Breast epithelium (tissue), 4 donors: ENCODE measurements at regions not wholly inside any gene's neighbourhood (a gene's known extent, or its start where the extent isn't known, plus 50 kb on each side); places are given as distances from the start of the nearest gene placed in this dataset.

ENCODE experiments used
- DNase-seq, 2 donors: peaks; one replicate each; pipeline ENCODE4 v3.0.0-alpha.2; 2019; ENCODE audit warnings: low spot score in 2 of 2
- H3K27ac ChIP-seq, 2 donors: fragments of 200-600 bp; sonication (generic) in 1 of 2; one replicate each; pipeline ENCODE4 v1.5.1; 2016 to 2019; ENCODE audit warnings: mild to moderate bottlenecking in 1 of 2
- H3K27me3 ChIP-seq, 2 donors: fragments of 200-600 bp; sonication (generic) in 1 of 2; one replicate each; pipeline versions ENCODE4 v1.5.1 to v1.6.0; 2017 to 2019; ENCODE audit warnings: control low read depth in 1 of 2, mild to moderate bottlenecking in 1 of 2
- H3K36me3 ChIP-seq: fragments of 200-600 bp; one replicate; pipeline ENCODE4 v1.5.1; 2019
- H3K4me1 ChIP-seq, 2 donors: fragments of 200-600 bp; sonication (generic); one replicate each; pipeline ENCODE4 v1.5.1; 2016 to 2019; ENCODE audit warnings: control low read depth in 1 of 2
- H3K4me3 ChIP-seq, 3 donors: fragments of 200-600 bp; sonication (generic); 1 replicate in 2 of 3; 2 replicates in 1 of 3; pipeline ENCODE4 v1.5.1; 2016 to 2019; ENCODE audit warnings: mild to moderate bottlenecking in 3 of 3, moderate library complexity in 2 of 3
- H3K9me3 ChIP-seq, 2 donors: fragments of 200-600 bp; sonication (generic) in 1 of 2; one replicate each; pipeline ENCODE4 v1.5.1; 2016 to 2019; ENCODE audit warnings: control low read depth in 1 of 2
- CTCF ChIP-seq, 3 donors: fragments of 450-650 bp; IDR thresholded peaks; one replicate each; pipeline ENCODE4 v1.5.1; 2016 to 2017; ENCODE audit warnings: antibody characterized with exemption in 3 of 3, mild to moderate bottlenecking in 3 of 3, moderate library complexity in 3 of 3
- POLR2A ChIP-seq: fragments of 450-650 bp; IDR thresholded peaks from one replicate; pipeline ENCODE4 v1.6.1; 2016; ENCODE audit warnings: antibody characterized with exemption, mild to moderate bottlenecking, moderate library complexity
- POLR2AphosphoS5 ChIP-seq, 3 donors: sonication (generic); formaldehyde crosslinking; IDR thresholded peaks; one replicate each; pipeline ENCODE4 v1.6.1; 2017; ENCODE audit warnings: antibody characterized with exemption in 3 of 3
- intact Hi-C: fragments of 100-400 bp; cut with DNase I; formaldehyde crosslinking; loops from one replicate; pipeline ENCODE4 v1.15.1; 2023; ENCODE audit warnings: low total_unique reads

GRCh38 chr4:60709061-60709460 is 491.1 kb upstream of the ADGRL3 start:
- intact Hi-C loops, result no loop called here
- Histone ChIP-seq H3K4me3 (no peak overlapping the region), H3K27ac (no peak overlapping the region), H3K9me3 (no peaks in the 10 kb centered on the region), H3K27me3 (no peaks in the 10 kb centered on the region), H3K36me3 (no peaks in the 10 kb centered on the region), H3K4me1 (no peaks in the 10 kb centered on the region)
- DNase-seq, result no peak
- TF ChIP-seq POLR2A, result no peak
- no peak for TF ChIP-seq CTCF (IDR thresholded peaks at IDR 0.05)
- TF ChIP-seq POLR2AphosphoS5 (IDR thresholded peaks at IDR 0.05), result no peak

GRCh38 chr4:60718874-60719273 is 481.3 kb upstream of the ADGRL3 start:
- TF ChIP-seq POLR2AphosphoS5 (IDR thresholded peaks at IDR 0.05) (no peak), CTCF (IDR thresholded peaks at IDR 0.05) (no peak), POLR2A (no peak)
- DNase-seq, result no peak
- Histone ChIP-seq H3K9me3 (no peaks in the 10 kb centered on the region), H3K27ac (no peak overlapping the region), H3K27me3 (no peaks in the 10 kb centered on the region), H3K36me3 (no peaks in the 10 kb centered on the region), H3K4me1 (no peaks in the 10 kb centered on the region), H3K4me3 (no peak overlapping the region)
- intact Hi-C loops, result no loop called here

- Histone ChIP-seq H3K36me3 (no peaks in the 10 kb centered on the region), H3K4me3 (no peak overlapping the region), H3K27me3 (no peaks in the 10 kb centered on the region), H3K9me3 (no peaks in the 10 kb centered on the region), H3K4me1 (no peaks in the 10 kb centered on the region), H3K27ac (no peak overlapping the region)
- TF ChIP-seq POLR2A, result no peak
- no peak for TF ChIP-seq CTCF (IDR thresholded peaks at IDR 0.05)
- no peak for TF ChIP-seq POLR2AphosphoS5 (IDR thresholded peaks at IDR 0.05)
- intact Hi-C loops, result no loop called here
- no peak for DNase-seq
These were observed 478.4 kb upstream of the ADGRL3 start for GRCh38 chr4:60721685-60722084.

GRCh38 chr4:60723796-60724195 is 476.3 kb upstream of the ADGRL3 start:
- Histone ChIP-seq H3K27me3 (no peaks in the 10 kb centered on the region), H3K4me3 (no peak overlapping the region), H3K9me3 (no peaks in the 10 kb centered on the region), H3K27ac (no peak overlapping the region), H3K36me3 (no peaks in the 10 kb centered on the region), H3K4me1 (no peaks in the 10 kb centered on the region)
- TF ChIP-seq POLR2AphosphoS5 (IDR thresholded peaks at IDR 0.05) (no peak), CTCF (IDR thresholded peaks at IDR 0.05) (no peak), POLR2A (no peak)
- DNase-seq, result no peak
- intact Hi-C loops, result no loop called here

- TF ChIP-seq POLR2AphosphoS5 (IDR thresholded peaks at IDR 0.05), result no peak
- no peak for TF ChIP-seq POLR2A
- no peak for TF ChIP-seq CTCF (IDR thresholded peaks at IDR 0.05)
- no peak overlapping the region for H3K27ac ChIP-seq
- intact Hi-C loops, result no loop called here
These were observed 475.5 kb upstream of the ADGRL3 start for GRCh38 chr4:60724623-60725022.

More at GRCh38 chr4:60724623-60725022, 475.5 kb upstream of the ADGRL3 start:
- no peak for DNase-seq
- H3K27me3 ChIP-seq, result no peaks in the 10 kb centered on the region
- no peaks in the 10 kb centered on the region for H3K36me3 ChIP-seq
- H3K9me3 ChIP-seq, result peaks cover 0 to 3% of the 10 kb centered on the region in 2 donors
- no peaks in the 10 kb centered on the region for H3K4me1 ChIP-seq
- H3K4me3 ChIP-seq, result no peak overlapping the region
